ENCODE measurements at regions not wholly inside any gene's neighbourhood (a gene's known extent, or its start where the extent isn't known, plus 50 kb on each side); places are given as distances from the start of the nearest gene placed in this dataset.

DNA sequence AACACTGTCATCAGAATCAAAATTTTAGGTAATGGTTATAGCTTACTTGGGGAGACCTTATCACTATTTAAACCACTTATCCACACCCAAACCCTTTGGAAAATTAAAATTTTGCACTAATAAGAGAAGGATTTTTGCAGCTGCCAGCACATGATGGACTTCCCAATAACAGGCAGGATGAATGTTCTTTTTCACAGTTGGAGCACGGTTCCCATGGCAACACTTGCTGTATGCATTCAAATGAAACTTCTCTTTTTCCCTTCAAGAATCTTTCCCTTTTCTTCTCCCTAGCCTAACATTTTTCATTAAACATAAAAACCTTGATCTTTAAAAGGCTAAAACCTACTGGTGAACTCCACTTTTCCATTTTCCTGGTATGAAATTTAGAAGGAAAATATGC, 768.2 kb downstream of the KCTD8 start:
- FAIRE-seq (no peak), DNase-seq (ENCODE audit: insufficient read length) (no peak)
- no peak for TF ChIP-seq POLR2AphosphoS5 (IDR thresholded peaks at IDR 0.05; ENCODE audit: low read depth, low read length)
- no peak for TF ChIP-seq POLR2A (IDR thresholded peaks at IDR 0.05; ENCODE audit: low read depth, low read length)
- TF ChIP-seq TAF1 (IDR thresholded peaks at IDR 0.05; ENCODE audit: borderline replicate concordance, low read depth, low read length), result no peak

GRCh38 chr4:43682551-43682950, 766.1 kb downstream of the KCTD8 start:
- TF ChIP-seq POLR2A (IDR thresholded peaks at IDR 0.05; ENCODE audit: low read depth, low read length) (no peak), POLR2AphosphoS5 (IDR thresholded peaks at IDR 0.05; ENCODE audit: low read depth, low read length) (no peak), TAF1 (IDR thresholded peaks at IDR 0.05; ENCODE audit: borderline replicate concordance, low read depth, low read length) (no peak)
- no peak for FAIRE-seq
- no peak for DNase-seq (ENCODE audit: insufficient read length)

DNA sequence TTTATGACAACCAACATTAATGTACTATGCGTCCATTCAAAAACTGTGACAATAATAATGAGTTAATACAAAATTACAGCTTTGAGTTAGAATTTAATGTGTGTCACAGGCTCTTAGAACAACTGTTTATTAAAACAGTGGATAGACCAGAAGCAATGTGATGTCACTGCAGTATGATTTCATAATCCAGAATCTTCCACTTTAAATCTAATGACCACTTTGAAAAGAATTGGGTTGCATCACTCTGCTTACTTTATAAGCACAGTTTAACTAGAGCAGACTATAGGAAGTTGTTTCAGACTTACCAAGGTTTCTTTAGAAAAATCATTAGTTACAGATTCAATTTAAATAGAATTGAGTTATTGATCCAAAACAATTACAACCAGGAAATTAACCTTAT, 758.5 kb downstream of the KCTD8 start:
- no peak for TF ChIP-seq POLR2A (IDR thresholded peaks at IDR 0.05; ENCODE audit: low read depth, low read length)
- TF ChIP-seq TAF1 (IDR thresholded peaks at IDR 0.05; ENCODE audit: borderline replicate concordance, low read depth, low read length), result no peak
- no peak for TF ChIP-seq POLR2AphosphoS5 (IDR thresholded peaks at IDR 0.05; ENCODE audit: low read depth, low read length)
- FAIRE-seq, result no peak
- no peak for DNase-seq (ENCODE audit: insufficient read length)

- TF ChIP-seq POLR2A (IDR thresholded peaks at IDR 0.05; ENCODE audit: low read depth, low read length) (no peak), TAF1 (IDR thresholded peaks at IDR 0.05; ENCODE audit: borderline replicate concordance, low read depth, low read length) (no peak), POLR2AphosphoS5 (IDR thresholded peaks at IDR 0.05; ENCODE audit: low read depth, low read length) (no peak)
- FAIRE-seq, result no peak
- DNase-seq (ENCODE audit: insufficient read length), result no peak
These were observed 754.7 kb downstream of the KCTD8 start for GRCh38 chr4:43693876-43694275.

GRCh38 chr4:43709443-43709842, 739.2 kb downstream of the KCTD8 start:
- FAIRE-seq, result no peak
- no peak for DNase-seq (ENCODE audit: insufficient read length)
- no peak for TF ChIP-seq POLR2AphosphoS5 (IDR thresholded peaks at IDR 0.05; ENCODE audit: low read depth, low read length)
- TF ChIP-seq TAF1 (IDR thresholded peaks at IDR 0.05; ENCODE audit: borderline replicate concordance, low read depth, low read length), result no peak
- TF ChIP-seq POLR2A (IDR thresholded peaks at IDR 0.05; ENCODE audit: low read depth, low read length), result no peak

- no peak for FAIRE-seq
- no peak for DNase-seq (ENCODE audit: insufficient read length)
- TF ChIP-seq TAF1 (IDR thresholded peaks at IDR 0.05; ENCODE audit: borderline replicate concordance, low read depth, low read length), result no peak
- no peak for TF ChIP-seq POLR2A (IDR thresholded peaks at IDR 0.05; ENCODE audit: low read depth, low read length)
- no peak for TF ChIP-seq POLR2AphosphoS5 (IDR thresholded peaks at IDR 0.05; ENCODE audit: low read depth, low read length)
These were observed 731.8 kb downstream of the KCTD8 start for GRCh38 chr4:43716721-43717395.

DNA sequence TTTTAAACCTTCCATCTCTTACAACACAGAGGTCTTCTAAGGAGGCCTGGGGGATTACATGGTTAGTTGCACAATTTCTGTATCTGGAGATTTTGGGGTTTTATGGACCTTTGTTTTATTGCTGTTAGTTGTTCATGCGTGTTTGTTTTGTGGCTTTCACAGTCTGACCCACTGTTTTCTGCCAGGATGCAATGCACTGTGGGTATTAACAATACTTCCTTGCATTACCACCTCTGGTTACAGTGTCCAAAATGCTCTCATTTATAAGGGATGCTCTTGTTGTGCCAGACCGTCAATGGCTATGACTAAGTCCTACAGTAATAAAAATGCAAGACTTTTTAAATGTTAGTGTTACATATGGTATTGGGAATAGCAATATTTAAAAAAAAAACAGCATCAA, 730.2 kb downstream of the KCTD8 start:
- TF ChIP-seq POLR2AphosphoS5 (IDR thresholded peaks at IDR 0.05; ENCODE audit: low read depth, low read length), result no peak
- no peak for TF ChIP-seq TAF1 (IDR thresholded peaks at IDR 0.05; ENCODE audit: borderline replicate concordance, low read depth, low read length)
- TF ChIP-seq POLR2A (IDR thresholded peaks at IDR 0.05; ENCODE audit: low read depth, low read length), result no peak
- no peak for DNase-seq (ENCODE audit: insufficient read length)
- no peak for FAIRE-seq

DNA sequence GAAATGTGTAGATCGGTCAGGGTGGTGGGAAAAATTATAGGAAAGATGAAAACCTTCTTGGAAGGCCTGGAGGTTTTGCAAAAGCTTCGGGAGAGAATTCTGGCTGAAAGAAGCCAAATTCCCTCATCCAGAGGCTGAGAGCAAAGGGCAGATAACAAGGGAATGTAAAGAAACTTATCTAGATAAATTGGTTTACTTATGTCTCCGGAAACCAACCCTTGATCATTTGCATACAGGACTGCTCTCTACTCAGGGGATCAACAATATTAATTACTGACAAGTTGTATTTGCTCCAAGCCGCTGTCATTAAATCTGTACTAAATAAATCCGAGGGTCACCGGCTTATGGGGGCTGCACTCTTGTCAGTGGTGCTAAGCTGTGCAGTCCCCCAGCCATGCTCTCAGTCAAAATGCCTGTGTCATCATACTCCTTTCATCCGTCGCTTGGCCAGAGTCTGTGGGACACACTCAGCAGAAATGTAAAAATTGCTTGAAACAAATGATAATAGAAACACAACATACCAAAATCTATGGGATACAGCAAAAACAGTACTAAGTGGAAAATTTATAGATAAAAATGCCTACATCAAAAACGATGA, 715.7 kb downstream of the KCTD8 start:
- TF ChIP-seq POLR2AphosphoS5 (IDR thresholded peaks at IDR 0.05; ENCODE audit: low read depth, low read length) (no peak), TAF1 (IDR thresholded peaks at IDR 0.05; ENCODE audit: borderline replicate concordance, low read depth, low read length) (no peak), POLR2A (IDR thresholded peaks at IDR 0.05; ENCODE audit: low read depth, low read length) (no peak)
- no peak for FAIRE-seq
- no peak for DNase-seq (ENCODE audit: insufficient read length)

DNA sequence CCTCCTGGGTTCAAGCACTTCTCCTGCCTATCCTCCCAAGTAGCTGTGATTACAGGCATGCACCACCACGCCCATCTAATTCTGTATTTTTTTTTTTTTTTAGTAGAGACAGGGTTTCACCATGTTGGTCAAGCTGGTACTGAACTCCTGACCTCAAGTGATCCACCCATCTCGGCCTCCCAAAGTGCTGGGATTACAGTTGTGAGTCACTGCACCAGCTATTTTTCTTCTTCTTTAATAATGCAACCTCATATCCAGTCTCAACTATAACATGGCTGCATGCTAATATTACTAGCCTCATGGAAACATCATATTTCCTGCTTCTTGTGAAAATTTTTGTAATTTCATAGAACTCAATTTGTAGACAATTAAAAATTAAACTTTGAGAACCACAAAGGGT, 706.5 kb downstream of the KCTD8 start:
- DNase-seq (ENCODE audit: insufficient read length) (no peak), FAIRE-seq (no peak)
- TF ChIP-seq POLR2A (IDR thresholded peaks at IDR 0.05; ENCODE audit: low read depth, low read length) (no peak), POLR2AphosphoS5 (IDR thresholded peaks at IDR 0.05; ENCODE audit: low read depth, low read length) (no peak), TAF1 (IDR thresholded peaks at IDR 0.05; ENCODE audit: borderline replicate concordance, low read depth, low read length) (no peak)

GRCh38 chr4:43754566-43754965, 694.0 kb downstream of the KCTD8 start:
- no peak for DNase-seq (ENCODE audit: insufficient read length)
- no peak for FAIRE-seq
- no peak for TF ChIP-seq POLR2AphosphoS5 (IDR thresholded peaks at IDR 0.05; ENCODE audit: low read depth, low read length)
- TF ChIP-seq POLR2A (IDR thresholded peaks at IDR 0.05; ENCODE audit: low read depth, low read length), result no peak
- TF ChIP-seq TAF1 (IDR thresholded peaks at IDR 0.05; ENCODE audit: borderline replicate concordance, low read depth, low read length), result no peak

- FAIRE-seq, result no peak
- TF ChIP-seq POLR2A (IDR thresholded peaks at IDR 0.05; ENCODE audit: low read depth, low read length) (no peak), TAF1 (IDR thresholded peaks at IDR 0.05; ENCODE audit: borderline replicate concordance, low read depth, low read length) (no peak), POLR2AphosphoS5 (IDR thresholded peaks at IDR 0.05; ENCODE audit: low read depth, low read length) (no peak)
- DNase-seq (ENCODE audit: insufficient read length), result no peak
These were observed 691.5 kb downstream of the KCTD8 start for GRCh38 chr4:43757147-43757546.

DNA sequence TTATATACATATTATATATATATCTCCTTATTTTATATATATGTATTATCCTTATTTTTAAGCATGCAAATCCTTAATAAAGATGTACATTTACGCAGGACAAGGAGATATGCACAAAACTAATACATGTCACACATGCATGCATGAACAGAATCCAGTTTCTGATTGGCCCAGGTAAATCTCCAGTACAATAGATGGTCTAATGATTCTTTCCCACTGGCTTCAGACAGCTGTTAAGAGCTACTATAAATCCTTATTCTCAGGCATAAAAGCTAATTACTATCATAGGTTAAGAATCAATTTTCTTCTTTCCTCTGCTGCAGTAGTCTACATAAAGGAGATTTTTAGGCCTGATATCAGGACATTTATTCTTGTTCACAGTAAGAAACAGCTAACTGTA, 689.8 kb downstream of the KCTD8 start:
- no peak for FAIRE-seq
- TF ChIP-seq POLR2A (IDR thresholded peaks at IDR 0.05; ENCODE audit: low read depth, low read length) (no peak), POLR2AphosphoS5 (IDR thresholded peaks at IDR 0.05; ENCODE audit: low read depth, low read length) (no peak), TAF1 (IDR thresholded peaks at IDR 0.05; ENCODE audit: borderline replicate concordance, low read depth, low read length) (no peak)
- DNase-seq (ENCODE audit: insufficient read length), result no peak

Data from GM12892 (cell line).